ENCODE measurements at regions not wholly inside any gene's neighbourhood (a gene's known extent, or its start where the extent isn't known, plus 50 kb on each side); places are given as distances from the start of the nearest gene placed in this dataset.

DNA sequence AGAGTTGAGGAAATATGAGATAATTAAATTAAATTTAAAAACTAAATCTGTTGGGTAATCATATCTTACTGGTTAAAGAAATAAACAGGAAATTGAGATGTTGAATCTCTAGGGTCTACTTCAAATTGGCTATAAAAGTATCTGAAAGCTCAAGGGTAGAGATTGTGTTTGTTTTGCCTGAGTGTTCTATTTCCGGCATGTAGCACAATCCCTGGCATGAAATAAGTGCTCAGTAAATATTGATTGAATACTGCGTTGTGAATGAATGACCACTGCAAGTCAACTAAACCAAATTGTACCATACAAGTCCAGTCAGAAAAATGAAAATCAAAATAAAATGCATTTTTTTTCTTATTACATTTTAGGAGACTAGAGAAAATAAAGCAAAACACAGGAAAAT, 709.8 kb downstream of the EPM2A start (continued):
- no peak for TF ChIP-seq ZNF615 (CRISPR knock-in tag; IDR thresholded peaks at IDR 0.05; ENCODE audit: borderline replicate concordance)
- no peak for TF ChIP-seq CEBPB (IDR thresholded peaks at IDR 0.05; ENCODE audit: borderline replicate concordance, low read depth, low read length)
- no peak for TF ChIP-seq ZNF713 (CRISPR knock-in tag; IDR thresholded peaks at IDR 0.05)
- TF ChIP-seq EHMT2 (IDR thresholded peaks at IDR 0.05; ENCODE audit: borderline replicate concordance, low read depth, low read length): no peak
- TF ChIP-seq JUND (CRISPR knock-in tag; IDR thresholded peaks at IDR 0.05): no peak
- 0 out of 2 replicates have a peak, but pooled peaks have one; percentile 57 for TF ChIP-seq ZKSCAN8 (CRISPR knock-in tag; IDR thresholded peaks at IDR 0.05; ENCODE audit: borderline replicate concordance)
- TF ChIP-seq NR2F2 (IDR thresholded peaks at IDR 0.05; ENCODE audit: borderline replicate concordance, low read depth): 0 out of 2 replicates have a peak, but pooled peaks have one; percentile 30
- no peak for TF ChIP-seq CREBL2 (CRISPR knock-in tag; IDR thresholded peaks at IDR 0.05; ENCODE audit: borderline replicate concordance)
- TF ChIP-seq SIX1 (CRISPR knock-in tag; IDR thresholded peaks at IDR 0.05; ENCODE audit: borderline replicate concordance): peak; percentile 63; the same call in 1 of the 2 replicates
- TF ChIP-seq KLF9 (CRISPR knock-in tag; IDR thresholded peaks at IDR 0.05; ENCODE audit: low read depth): no peak
- peak; percentile 64; the same call in 1 of the 2 replicates for TF ChIP-seq MIER3 (CRISPR knock-in tag; IDR thresholded peaks at IDR 0.05; ENCODE audit: borderline replicate concordance)
- no peak for TF ChIP-seq MTERF4 (CRISPR knock-in tag; IDR thresholded peaks at IDR 0.05)
- TF ChIP-seq PRPF4 (IDR thresholded peaks at IDR 0.05; ENCODE audit: low read depth, low read length, poor library complexity, severe bottlenecking): no peak
- no peak for TF ChIP-seq ZNF468 (CRISPR knock-in tag; IDR thresholded peaks at IDR 0.05)
- TF ChIP-seq ZSCAN21 (CRISPR knock-in tag; IDR thresholded peaks at IDR 0.05; ENCODE audit: borderline replicate concordance): no peak
- TF ChIP-seq ELK4 (CRISPR knock-in tag; IDR thresholded peaks at IDR 0.05; ENCODE audit: borderline replicate concordance): no peak
- TF ChIP-seq SIX4 (CRISPR knock-in tag; IDR thresholded peaks at IDR 0.05): no peak
- TF ChIP-seq ZSCAN5A (CRISPR knock-in tag; IDR thresholded peaks at IDR 0.05; ENCODE audit: borderline replicate concordance): no peak
- TF ChIP-seq ZNF766 (CRISPR knock-in tag; IDR thresholded peaks at IDR 0.05; ENCODE audit: borderline replicate concordance): no peak
- no peak for TF ChIP-seq ZNF768 (CRISPR knock-in tag; IDR thresholded peaks at IDR 0.05)
- TF ChIP-seq RNF219 (CRISPR knock-in tag; IDR thresholded peaks at IDR 0.05): no peak
- no peak for TF ChIP-seq CAMTA2 (CRISPR knock-in tag; IDR thresholded peaks at IDR 0.05; ENCODE audit: borderline replicate concordance)
- TF ChIP-seq TAF1 (CRISPR knock-in tag; IDR thresholded peaks at IDR 0.05): no peak
- TF ChIP-seq NFIC (IDR thresholded peaks at IDR 0.05; ENCODE audit: low read length): peak; percentile 78; the same call in 1 of the 2 replicates
- TF ChIP-seq SETDB1 (CRISPR knock-in tag; IDR thresholded peaks at IDR 0.05; ENCODE audit: borderline replicate concordance): no peak
- TF ChIP-seq ZNF292 (CRISPR knock-in tag; IDR thresholded peaks at IDR 0.05; ENCODE audit: borderline replicate concordance, low read depth): no peak
- TF ChIP-seq ZNF160 (CRISPR knock-in tag; IDR thresholded peaks at IDR 0.05): no peak

Data from HepG2 (cell line).